ENCODE measurements at regions not wholly inside any gene's neighbourhood (a gene's known extent, or its start where the extent isn't known, plus 50 kb on each side); places are given as distances from the start of the nearest gene placed in this dataset.
"Not testable (repeated sequence)": the region's sequence is repeated elsewhere in the genome, so short reads cannot be mapped to it uniquely, and the experiment has no call there.

DNA sequence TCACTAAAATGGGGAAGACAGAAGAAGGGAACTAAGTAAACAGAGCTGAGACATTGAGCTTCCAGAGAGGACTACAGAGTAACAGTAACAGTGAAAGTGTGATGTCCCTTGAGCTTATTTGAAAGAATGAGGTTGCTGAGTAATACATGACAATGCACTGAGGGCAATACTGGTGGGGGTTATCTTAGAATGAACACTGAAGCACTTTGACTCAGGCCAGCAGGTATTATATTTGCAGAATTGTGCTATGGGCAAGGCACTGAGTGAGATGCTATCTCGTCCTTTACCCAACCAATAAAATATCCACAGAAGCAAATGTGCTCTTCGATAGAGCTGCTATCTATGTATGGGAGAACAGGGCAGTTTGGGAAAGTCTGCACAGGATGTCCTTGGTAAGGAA, 133.2 kb downstream of the DISP1 start:
- no peak for DNase-seq (ENCODE audit: low read depth in 2 of 2)

DNA sequence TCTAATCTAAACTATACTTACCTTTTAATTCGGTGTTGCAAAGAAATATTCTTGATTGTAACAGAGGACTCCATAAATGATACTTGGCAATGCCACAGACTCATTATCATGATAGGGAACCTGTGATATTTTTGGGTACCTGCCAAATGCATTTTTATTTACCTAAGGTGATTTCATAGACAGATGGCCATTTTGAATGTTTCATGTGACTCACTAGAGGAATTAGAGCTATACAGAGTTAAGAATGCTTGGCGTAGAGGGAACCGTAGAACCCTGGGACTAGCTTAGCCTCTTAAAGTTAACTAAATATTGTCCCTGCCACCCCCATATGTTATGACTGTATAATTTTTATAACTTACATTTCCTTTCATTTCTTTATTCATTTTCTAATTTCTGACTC, 136.1 kb downstream of the DISP1 start:
- peak in 1 of 2 donors; percentile 38 for DNase-seq (ENCODE audit: low read depth in 2 of 2)

DNA sequence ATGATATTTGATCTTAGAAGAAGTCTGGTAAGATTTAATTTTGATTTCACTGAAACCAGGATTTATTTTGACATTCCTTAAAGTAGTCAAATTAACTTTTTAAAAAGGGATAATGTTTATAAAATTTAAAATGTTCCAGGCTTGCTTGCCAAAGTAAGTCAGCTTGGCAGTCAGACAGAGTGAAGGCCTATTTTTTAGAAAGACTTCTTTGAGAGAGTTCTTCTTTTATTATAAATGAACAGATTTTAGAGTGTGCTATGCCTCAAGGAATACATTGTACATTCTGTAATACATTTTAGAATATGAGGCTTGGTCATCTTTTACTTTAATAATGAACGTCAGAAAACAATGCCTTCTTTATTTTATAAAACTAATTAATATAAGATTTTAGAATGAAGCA, 138.7 kb downstream of the DISP1 start:
- no peak for DNase-seq (ENCODE audit: low read depth in 2 of 2)

DNA sequence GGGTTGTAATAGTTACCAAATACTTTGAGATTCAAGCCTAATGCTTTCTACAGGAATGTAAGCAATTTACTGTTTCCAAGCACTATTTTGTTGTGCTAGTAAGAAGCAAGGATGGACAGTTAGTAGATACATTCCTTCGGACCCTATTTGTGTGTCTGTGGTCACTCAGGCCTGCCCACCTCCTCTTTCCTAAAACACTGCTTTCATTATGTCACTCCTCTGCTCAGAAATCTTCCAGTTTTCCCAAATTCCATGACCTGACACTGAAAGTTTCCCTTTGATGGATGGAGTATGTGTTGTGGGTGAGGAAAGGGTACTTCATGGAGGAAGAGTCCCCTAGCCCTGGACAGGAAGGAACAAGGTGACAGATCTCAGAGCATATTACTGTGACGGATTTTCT, 141.1 kb downstream of the DISP1 start:
- DNase-seq (ENCODE audit: low read depth in 2 of 2) = no peak

DNA sequence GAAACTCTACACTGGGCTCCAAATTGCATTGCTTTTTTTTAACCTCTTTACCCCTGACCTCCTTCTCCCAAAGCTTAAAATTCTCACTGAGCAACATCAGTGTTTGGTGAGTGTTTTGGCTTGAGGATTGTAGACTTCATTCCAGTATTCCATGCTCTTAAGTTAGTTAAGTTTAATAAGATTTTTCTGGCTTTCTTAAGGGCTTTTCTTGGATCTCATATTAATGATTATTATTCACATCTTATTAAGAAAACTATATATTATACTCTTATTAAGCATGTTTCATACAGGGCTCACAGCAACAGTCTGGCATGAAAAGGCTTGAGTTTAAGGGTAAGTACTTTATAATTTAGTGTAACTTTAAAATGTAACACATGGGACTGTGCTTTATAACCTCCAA, 141.8 kb downstream of the DISP1 start:
- no peak for DNase-seq (ENCODE audit: low read depth in 2 of 2)

DNA sequence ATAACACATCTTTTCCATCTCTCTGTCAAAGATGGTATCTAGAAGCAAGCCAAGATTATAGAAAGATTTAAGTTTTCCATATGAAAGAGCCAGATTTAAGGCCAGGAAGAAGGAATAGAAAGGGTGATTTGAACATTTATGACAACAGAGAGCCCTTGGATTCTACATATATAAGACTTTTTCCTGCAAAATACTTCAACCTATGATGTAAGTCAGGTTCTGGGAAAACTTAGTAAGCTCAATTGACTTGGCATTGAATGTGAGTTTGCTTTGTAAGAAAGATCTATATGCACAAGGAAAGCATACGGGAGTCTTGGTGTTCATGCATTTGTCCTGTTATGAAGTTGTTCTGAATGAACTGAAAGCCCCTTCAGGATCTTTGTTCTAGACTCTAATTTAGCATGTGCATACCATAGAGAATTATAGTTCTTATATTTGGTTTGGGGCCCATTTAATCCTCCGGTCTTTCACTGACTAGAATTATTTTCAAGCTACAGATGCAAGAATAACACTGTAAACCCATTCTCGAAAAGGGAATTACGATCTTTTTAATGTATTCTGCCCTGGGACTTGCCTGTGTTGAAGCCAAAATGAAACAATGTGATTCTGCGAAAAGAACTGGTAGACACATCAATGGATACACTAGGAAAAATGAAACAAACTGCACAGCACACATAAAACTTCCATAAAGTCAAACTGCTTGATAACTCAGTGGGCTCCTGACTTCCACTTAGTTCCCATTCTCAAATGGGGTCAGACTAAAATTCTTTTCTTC, 152.8 kb downstream of the DISP1 start:
- DNase-seq (ENCODE audit: low read depth in 2 of 2) = no peak

DNA sequence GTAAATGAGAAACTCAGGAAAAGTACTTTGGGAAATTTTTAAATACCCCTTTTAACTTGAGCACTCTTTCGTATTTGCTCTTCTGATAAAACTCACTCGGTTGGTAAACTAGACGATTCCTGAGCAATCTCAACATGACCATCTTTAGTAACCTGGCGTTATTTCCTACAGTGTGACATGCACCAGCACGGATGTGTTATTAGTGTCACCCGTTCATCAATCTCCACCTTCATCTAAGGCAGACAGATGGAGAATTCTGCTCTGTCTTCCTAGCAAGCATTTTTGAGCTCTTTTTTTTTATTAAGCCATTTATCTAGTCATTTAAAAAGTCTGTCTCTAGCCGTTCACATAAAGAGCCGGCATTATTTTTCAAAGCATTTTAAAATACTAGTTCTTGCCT, 155.2 kb downstream of the DISP1 start:
- no peak for DNase-seq (ENCODE audit: low read depth in 2 of 2)

DNA sequence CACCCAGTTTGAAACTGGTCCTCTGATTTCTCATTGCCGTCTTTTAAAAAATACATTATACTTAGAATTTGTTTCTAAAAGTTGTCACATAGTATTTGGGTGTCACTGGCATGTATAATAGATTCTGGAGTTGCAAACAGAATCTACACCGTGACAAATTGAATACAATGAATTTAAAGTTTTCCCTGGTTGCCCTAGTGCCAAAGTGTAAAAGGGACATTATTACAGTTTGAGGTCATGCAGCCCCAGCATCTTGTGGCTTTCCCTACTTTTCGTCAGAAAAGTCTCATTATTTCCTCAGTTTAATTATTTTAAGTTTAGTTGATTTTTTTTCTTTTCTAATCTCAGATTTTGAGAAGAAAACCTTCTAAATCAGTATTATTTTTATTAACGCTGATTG, 155.9 kb downstream of the DISP1 start:
- no peak for DNase-seq (ENCODE audit: low read depth in 2 of 2)

DNA sequence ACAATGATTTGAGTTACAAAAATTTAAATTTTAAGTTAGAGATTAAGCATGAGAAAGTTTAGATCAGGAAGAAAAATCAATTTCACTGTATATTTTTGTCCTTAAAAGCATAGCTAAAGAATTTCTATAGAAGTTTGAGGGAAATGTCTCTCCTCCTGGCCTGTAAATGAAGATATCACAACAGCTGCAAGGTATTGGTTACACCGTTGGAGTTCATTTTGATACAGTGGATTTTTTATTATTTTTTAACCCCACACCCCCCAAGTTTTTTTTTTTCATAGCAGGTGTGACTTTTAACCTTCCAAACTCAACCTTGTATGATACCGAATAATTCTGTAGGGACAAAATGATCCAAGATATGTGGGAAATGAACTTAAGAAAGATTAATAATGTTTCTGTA, 156.3 kb downstream of the DISP1 start:
- no peak for DNase-seq (ENCODE audit: low read depth in 2 of 2)

DNA sequence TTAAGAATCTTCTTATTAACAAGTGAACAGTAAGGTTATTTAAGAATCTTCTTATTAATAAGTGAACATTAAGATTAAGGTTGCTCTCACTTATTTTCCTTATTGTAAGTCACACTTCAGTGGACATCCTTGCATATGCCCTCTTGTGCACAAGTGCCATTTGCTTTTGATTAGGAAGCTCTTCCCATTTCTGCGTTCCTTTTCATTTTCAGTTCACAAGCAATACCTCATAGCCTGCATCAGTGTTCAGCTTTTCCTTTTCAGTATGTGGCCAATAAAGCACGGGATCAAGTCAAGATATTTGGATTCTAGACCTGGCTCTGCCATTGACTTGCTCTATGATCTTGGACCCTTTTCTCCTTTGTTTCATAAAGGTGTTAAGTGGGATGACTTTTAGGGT, 158.7 kb downstream of the DISP1 start:
- DNase-seq (ENCODE audit: low read depth in 2 of 2) = no peak

DNA sequence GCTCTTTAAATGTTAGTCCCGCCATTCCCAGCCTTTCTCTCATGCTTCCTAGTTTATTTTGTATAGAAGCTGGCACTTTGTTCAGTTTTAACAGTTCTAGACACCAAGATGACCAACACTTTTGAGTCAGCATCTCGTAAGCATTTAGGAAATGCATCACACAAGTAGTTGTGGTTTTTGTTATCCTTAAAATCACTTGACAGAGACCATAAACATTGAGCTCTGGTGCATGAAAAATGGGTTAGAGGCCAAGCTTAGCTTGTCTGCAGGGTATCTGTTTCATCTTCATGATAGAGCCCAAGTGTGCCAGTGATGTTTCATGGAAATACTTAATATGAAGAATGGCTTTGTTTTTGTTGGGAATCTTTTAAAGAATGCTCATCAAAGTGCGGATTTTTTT, 159.7 kb downstream of the DISP1 start:
- DNase-seq (ENCODE audit: low read depth in 2 of 2) = peak in 1 of 2 donors; percentile 80

DNA sequence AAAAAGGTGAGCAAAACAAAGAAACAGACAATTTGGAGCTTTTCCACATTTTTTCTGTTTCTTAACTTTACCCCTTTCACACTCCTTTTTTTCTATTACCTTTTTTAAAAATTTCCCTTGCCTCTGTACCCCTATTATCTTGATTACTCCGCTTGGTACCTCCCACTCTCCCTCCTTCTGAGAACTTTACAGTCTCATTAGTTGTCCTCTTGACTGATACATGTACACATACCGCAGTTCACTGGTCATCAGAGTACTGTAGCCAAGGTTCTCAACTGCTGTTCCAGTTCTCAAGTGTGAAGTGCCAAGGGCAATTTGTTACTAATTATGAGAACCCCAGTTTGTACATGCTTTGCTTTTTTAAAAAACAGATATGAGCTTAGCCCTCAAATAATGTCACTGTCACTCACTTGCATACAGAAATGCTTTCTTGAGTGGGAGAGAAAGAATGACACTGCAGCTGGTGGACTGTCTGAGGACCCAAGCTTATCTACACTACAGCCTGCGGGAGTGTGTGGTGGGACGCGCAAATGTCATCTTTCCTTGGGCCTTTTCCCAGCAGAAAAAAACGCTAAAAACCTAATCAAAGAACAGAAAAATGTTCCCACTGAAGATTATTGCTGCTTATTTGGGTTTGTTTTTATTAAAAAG, 160.8 kb downstream of the DISP1 start:
- no peak for DNase-seq (ENCODE audit: low read depth in 2 of 2)

DNA sequence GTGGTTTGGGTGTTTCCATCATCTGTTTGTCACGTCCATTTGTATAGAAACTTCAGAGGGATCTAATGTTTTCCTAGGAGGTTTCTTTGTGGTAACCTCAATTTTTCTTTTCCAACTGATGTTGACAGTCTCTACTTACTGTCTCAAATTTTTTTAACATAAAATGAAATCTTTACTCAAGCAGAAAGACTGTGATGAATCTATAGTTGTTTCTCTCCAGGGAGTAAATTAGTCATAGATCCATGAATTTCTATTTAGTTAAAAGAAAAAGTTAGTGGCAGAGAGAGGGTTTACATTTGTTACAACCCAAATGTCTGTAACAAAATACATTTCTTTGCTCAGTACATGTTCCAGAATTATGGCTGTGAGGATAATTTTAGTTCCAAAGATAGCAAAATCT, 161.6 kb downstream of the DISP1 start:
- no peak for DNase-seq (ENCODE audit: low read depth in 2 of 2)

DNA sequence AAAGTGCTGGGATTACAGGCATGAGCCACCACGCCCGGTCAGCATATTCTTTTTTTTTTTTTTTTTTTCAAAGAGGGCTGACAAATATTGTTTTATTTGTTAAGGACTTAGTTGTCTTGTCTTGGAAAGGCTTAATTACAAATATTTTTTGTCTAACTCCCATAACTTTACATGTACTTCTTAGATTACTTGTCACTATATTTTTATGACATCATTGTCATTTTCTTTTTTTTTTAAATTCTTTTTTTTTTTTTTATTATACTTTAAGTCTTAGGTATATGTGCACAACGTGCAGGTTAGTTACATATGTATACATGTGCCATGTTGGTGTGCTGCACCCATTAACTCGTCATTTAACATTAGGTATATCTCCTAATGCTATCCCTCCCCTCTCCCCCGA, 162.5 kb downstream of the DISP1 start:
- not testable (repeated sequence) for DNase-seq (ENCODE audit: low read depth in 2 of 2)

DNA sequence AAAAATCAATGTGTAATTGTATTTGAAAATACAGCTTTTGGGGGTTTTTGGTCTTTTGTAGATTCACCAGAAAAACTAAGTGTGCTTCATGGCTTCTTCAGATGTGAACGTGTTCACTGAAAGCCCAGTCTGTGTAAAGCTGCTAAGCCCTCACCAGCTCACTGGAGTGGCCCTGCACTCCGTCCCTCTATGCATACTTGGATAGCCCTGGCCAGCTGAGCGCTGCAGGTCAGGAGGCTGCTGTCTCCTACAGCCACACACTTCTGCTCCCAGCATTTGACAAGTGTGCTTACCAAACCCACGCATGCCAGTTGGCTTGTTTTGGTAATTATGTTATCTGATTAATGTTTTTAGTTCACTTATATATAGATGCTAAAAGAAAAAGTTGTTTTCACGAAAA, 163.5 kb downstream of the TLR5 start:
- DNase-seq (ENCODE audit: low read depth in 2 of 2) = no peak

DNA sequence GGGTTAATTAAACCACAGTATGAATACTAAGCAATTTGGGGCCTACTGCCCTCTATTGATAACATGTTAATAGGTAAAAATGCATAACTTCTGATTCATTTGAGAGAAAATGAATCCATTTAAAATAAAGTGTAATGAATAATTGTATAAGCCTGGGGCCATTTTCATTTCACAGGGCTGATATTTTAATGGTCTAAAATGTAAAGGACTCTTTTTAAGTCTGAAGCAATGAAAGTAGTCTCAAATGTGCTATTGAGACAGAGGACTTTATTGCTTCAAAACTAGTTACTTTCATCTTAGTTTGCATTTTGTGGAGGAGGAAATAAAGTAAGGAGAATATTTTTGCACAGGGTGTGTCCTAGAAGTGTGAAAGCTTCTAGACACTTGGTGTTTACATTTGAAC, 155.4 kb downstream of the TLR5 start:
- DNase-seq (ENCODE audit: low read depth in 2 of 2) = no peak

DNA sequence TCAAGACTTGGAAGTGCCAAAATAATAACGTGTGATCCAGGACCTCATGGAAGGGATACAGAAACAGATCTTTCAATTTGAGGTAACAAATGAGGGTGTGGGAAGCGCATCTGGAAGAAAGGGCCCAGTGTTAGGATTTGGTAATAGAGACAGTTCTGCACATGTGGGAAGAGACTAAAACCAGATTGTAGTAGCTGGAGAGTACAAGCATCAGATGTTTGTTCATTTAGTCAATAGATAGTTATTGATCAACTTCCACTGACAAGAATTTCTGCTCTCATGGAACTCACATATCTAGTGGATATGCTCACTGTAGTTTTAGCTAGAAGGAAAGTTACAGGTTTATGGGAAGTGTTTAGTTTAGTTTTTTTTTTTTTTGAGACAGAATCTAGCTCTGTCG, 153.6 kb downstream of the TLR5 start:
- no peak for DNase-seq (ENCODE audit: low read depth in 2 of 2)

DNA sequence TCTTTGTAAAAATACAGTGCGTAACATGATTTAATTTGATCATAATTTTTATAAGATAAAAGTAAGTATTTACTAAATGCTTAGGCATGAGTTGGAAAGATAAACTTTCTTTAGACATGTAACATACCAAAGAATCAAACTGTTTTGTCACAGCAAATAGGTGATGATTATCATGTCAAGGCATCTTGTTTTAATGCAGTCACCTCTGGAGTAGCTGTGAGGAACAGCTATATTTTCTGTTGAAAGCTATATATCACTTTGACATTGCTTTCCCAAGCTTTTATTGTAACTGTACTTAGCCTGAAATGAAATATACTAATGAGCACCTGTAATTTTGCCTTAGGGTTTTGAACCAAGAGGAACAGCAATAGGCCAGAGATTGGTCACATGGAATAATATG, 151.9 kb downstream of the TLR5 start:
- DNase-seq (ENCODE audit: low read depth in 2 of 2) = no peak

DNA sequence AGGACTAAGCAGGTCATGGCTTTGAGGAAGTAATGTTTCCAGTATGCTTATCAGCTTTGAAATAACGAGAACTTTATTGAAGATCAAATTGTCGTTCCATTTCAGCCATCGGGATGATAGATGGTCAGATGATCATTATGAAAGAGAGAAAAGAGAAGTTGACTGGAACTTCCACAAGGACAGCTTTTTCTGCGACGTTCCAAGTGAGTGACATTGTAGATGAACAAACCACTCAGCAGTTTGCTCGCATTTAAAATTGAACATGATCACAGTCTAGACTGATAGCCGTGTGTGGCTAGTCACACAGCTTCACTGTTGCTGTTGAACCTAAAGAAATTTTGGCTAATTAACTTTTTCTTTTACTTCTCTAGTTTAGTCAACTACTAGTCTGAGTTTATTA, 151.1 kb downstream of the TLR5 start:
- DNase-seq (ENCODE audit: low read depth in 2 of 2) = no peak

DNA sequence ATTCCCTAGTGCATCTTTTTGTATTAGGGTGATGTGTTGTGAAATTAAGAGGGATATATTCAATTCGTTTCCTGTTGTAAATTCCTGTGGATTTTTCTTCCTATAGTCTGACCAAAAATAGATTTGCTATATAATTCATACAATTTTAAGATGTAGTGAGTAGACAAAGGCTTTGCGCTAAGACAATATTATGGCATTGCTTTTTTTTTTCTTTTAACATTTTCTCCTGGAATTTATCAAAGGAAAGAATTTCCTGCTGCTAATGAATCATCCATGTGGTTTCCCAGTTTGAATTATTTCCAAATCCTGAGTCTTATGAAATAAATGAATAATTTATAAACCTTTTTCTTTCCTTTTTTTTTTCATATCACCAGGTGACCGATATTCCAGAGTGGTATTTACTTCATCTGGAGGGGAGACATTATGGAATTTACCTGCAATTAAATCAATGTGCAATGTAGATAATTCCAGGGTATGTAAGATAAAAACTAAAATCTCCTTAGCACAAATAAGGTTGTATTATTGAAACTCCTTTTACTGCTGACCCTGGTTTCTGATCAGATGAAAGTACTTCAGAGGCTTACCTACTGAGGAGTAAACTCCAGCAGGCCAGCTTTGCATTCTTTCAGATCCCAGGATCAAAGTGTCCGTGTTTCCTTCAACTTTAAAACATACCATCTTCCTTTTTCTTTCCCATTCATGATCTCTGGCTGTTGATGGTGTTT, 148.4 kb downstream of the TLR5 start:
- peak; percentile 29 to 70 for DNase-seq (ENCODE audit: low read depth in 2 of 2)

DNA sequence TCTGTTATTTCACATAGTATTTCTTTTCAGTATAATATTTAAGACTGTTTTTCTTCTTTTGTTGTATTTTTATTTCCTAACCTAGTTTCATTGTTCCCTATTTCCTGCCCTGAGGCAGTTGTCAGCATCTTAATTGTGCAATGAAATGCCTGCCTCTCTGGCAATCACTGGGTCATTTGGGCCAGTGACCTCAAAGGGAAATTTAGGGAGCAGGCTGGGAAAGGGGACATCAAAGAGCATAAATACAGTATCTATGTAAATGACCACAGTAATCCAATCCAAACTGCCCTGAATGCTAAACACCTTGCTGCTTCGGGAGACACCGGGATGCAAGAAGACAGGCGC, 147.8 kb downstream of the TLR5 start:
- peak in 1 of 2 donors; percentile 23 for DNase-seq (ENCODE audit: low read depth in 2 of 2)

DNA sequence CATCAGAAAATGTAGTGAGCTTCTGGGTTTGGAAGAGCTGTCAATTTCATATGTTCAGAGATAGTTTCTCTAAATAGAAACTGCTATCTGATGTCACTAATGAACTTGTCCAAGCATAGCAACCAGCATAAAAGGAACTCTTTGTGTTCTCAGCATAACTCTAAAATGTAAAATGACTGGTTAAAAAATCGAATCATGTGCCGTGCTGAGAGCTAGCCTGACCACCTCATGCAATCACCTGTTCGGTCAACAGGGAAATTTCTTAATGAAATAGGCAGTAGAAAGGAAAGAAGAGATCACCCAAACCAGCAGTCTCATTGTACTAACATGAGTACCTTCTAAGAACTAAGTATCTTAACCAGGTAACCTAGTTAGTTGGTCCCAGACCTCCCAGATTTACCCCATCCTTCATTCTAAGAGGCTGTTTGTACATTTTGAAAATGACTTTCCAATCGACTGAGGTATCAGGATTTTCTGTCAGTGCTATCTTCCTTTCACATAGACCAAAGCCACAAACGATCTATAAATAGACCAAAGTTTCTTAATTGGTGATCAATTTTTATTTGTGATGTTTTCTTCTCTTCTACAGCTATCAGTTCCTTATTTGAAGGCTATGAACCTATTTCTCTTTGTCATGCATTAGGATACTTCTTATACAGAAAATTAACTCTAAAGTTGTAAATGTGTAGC, 147.3 kb downstream of the TLR5 start:
- peak in 1 of 2 donors; percentile 23 for DNase-seq (ENCODE audit: low read depth in 2 of 2)

All from lung microvascular endothelial cell (primary cell).